IMR-90 (cell line): ENCODE measurements at regions not wholly inside any gene's neighbourhood (a gene's known extent, or its start where the extent isn't known, plus 50 kb on each side); places are given as distances from the start of the nearest gene placed in this dataset.

Experiments used
- CEBPB ChIP-seq: IDR thresholded peaks from 2 replicates; pipeline ENCODE4 v1.6.1; 2012; ENCODE audit warnings: low read depth, low read length, improper control_type of control experiment
- CTCF ChIP-seq: conservative IDR thresholded peaks from 2 replicates; pipeline ENCODE4 v1.5.1; 2012; ENCODE audit warnings: mild to moderate bottlenecking, low read depth, low read length, improper control_type of control experiment
- MXI1 ChIP-seq: IDR thresholded peaks from 2 replicates; pipeline ENCODE4 v1.6.1; 2012; ENCODE audit warnings: low read depth, mild to moderate bottlenecking, low read length, moderate library complexity, borderline replicate concordance
- RAD21 ChIP-seq: IDR thresholded peaks from 2 replicates; pipeline ENCODE4 v1.6.1; 2012; ENCODE audit warnings: low read length, improper control_type of control experiment
- SMC3 ChIP-seq: fragments of 150-350 bp; IDR thresholded peaks from 2 replicates; pipeline ENCODE4 v1.6.1; 2016; ENCODE audit warnings: low read depth, mild to moderate bottlenecking, antibody characterized with exemption, low read length, moderate library complexity

DNA sequence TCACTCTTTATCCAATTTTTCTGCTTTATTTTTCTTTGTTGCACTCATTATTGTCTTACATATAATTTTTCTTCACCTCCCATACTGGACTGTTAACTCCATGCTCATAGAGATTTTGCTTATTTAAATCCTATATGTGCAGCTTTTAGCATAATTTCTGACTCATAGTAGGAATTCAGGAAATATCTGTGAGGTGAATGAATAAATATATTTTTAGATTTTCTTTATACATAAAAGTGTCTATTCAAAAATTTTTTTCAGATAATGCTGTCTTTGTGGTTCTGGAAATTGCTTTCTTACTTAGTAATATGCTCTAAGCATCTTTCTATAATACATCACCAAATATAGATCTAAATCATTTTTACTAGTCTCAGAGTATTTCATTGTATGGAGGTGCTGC, 191.8 kb upstream of the SUCLG2 start:
- no peak for TF ChIP-seq CTCF
- TF ChIP-seq CEBPB = no peak
- no peak for TF ChIP-seq SMC3
- no peak for TF ChIP-seq MXI1
- TF ChIP-seq RAD21 = no peak
